Upper lobe of left lung (tissue), 4 donors: ENCODE measurements at regions not wholly inside any gene's neighbourhood (a gene's known extent, or its start where the extent isn't known, plus 50 kb on each side); places are given as distances from the start of the nearest gene placed in this dataset.

Source experiments
- CTCF ChIP-seq, 6 experiments: fragments of 450-650 bp in 4 of 6; fragments of 200-600 bp in 2 of 6; sonication (generic) in 2 of 6; IDR thresholded peaks; one replicate each; pipeline ENCODE4 v1.5.1; 2016 to 2019; ENCODE audit warnings: antibody characterized with exemption in 6 of 6
- EP300 ChIP-seq, 4 donors: sonication (generic); formaldehyde crosslinking; IDR thresholded peaks; one replicate each; pipeline ENCODE4 v1.5.1; 2017; ENCODE audit warnings: antibody characterized with exemption in 4 of 4, control low read depth in 2 of 4
- POLR2A ChIP-seq, 4 donors: fragments of 450-650 bp; IDR thresholded peaks; one replicate each; pipeline ENCODE4 v1.5.1; 2016 to 2017; ENCODE audit warnings: antibody characterized with exemption in 4 of 4, mild to moderate bottlenecking in 2 of 4
- POLR2AphosphoS5 ChIP-seq, 2 donors: sonication (generic); formaldehyde crosslinking; IDR thresholded peaks; one replicate each; pipeline ENCODE4 v1.5.1; 2017; ENCODE audit warnings: antibody characterized with exemption in 2 of 2

- TF ChIP-seq CTCF (IDR thresholded peaks at IDR 0.05), result no peak
- TF ChIP-seq EP300 (IDR thresholded peaks at IDR 0.05), result no peak
- TF ChIP-seq POLR2A (IDR thresholded peaks at IDR 0.05), result no peak
- no peak for TF ChIP-seq POLR2AphosphoS5 (IDR thresholded peaks at IDR 0.05)
Measured at GRCh38 chr5:112597831-112598230, 139.9 kb upstream of the APC start.
